ENCODE measurements at regions not wholly inside any gene's neighbourhood (a gene's known extent, or its start where the extent isn't known, plus 50 kb on each side); places are given as distances from the start of the nearest gene placed in this dataset.

DNA sequence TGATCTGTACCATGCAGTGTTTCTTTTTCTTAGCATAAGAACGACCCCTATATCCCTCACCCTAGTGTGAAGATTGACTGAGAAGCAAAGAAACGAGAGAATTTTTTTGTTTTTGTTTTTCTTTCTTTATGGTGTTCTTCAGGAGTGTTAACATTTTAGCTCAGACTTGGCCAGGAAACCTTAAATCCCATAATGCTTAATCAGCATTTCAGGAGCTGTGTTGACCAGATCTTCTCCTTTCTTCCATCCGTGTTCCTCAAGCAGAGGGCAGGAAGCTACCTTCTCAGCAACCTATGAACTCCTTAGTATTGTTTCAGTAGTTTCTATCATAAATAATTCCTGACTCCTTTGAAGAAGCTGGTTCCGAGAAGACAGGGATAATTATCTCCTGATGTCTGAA lies 1501.5 kb downstream of the STIM2 start:
- TF ChIP-seq, protein P1, sequence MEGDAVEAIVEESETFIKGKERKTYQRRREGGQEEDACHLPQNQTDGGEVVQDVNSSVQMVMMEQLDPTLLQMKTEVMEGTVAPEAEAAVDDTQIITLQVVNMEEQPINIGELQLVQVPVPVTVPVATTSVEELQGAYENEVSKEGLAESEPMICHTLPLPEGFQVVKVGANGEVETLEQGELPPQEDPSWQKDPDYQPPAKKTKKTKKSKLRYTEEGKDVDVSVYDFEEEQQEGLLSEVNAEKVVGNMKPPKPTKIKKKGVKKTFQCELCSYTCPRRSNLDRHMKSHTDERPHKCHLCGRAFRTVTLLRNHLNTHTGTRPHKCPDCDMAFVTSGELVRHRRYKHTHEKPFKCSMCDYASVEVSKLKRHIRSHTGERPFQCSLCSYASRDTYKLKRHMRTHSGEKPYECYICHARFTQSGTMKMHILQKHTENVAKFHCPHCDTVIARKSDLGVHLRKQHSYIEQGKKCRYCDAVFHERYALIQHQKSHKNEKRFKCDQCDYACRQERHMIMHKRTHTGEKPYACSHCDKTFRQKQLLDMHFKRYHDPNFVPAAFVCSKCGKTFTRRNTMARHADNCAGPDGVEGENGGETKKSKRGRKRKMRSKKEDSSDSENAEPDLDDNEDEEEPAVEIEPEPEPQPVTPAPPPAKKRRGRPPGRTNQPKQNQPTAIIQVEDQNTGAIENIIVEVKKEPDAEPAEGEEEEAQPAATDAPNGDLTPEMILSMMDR (IDR thresholded peaks at IDR 0.05): no peak
- TF ChIP-seq POLR2A (IDR thresholded peaks at IDR 0.05; ENCODE audit: low read depth) (no peak), EP300 (IDR thresholded peaks at IDR 0.05) (no peak), POLR2AphosphoS5 (IDR thresholded peaks at IDR 0.05) (no peak)

Measured in esophagus muscularis mucosa (tissue), 4 donors.